Activated CD4-positive, CD25-positive, alpha-beta regulatory T cell treated with anti-CD3 and anti-CD28 coated beads, Interleukin-2, amount 50 U/mL, for 24 hours (primary cell): ENCODE measurements at regions not wholly inside any gene's neighbourhood (a gene's known extent, or its start where the extent isn't known, plus 50 kb on each side); places are given as distances from the start of the nearest gene placed in this dataset.
"Not testable (repeated sequence)": the region's sequence is repeated elsewhere in the genome, so short reads cannot be mapped to it uniquely, and the experiment has no call there.

Experiments
- ATAC-seq, 2 donors: fragments of 150-1000 bp; cut with Tn5 transposase; one replicate each; pipeline ENCODE4 v1.10.0; 2021; ENCODE audit warnings: mild to moderate bottlenecking in 1 of 2, moderate library complexity in 1 of 2

GRCh38 chr21:19540287-19540686, 1136.7 kb upstream of the TMPRSS15 start:
- no peak for ATAC-seq

- ATAC-seq = no peak
These were observed 1138.0 kb upstream of the TMPRSS15 start for GRCh38 chr21:19541602-19542001.

- ATAC-seq = not testable (repeated sequence)
These were observed 1140.9 kb upstream of the TMPRSS15 start for GRCh38 chr21:19544493-19544892.

- ATAC-seq = no peak
These were observed 1144.6 kb upstream of the TMPRSS15 start for GRCh38 chr21:19547951-19548840.

GRCh38 chr21:19553919-19554615, 1150.5 kb upstream of the TMPRSS15 start:
- ATAC-seq = no peak

GRCh38 chr21:19557046-19557445, 1153.5 kb upstream of the TMPRSS15 start:
- no peak for ATAC-seq

- no peak for ATAC-seq
These were observed 1153.9 kb upstream of the TMPRSS15 start for GRCh38 chr21:19557488-19557887.

GRCh38 chr21:19565587-19565986, 1162.0 kb upstream of the TMPRSS15 start:
- ATAC-seq = no peak

- ATAC-seq = no peak
These were observed 1163.4 kb upstream of the TMPRSS15 start for GRCh38 chr21:19566975-19567374.

GRCh38 chr21:19577381-19577780, 1173.8 kb upstream of the TMPRSS15 start:
- no peak for ATAC-seq

GRCh38 chr21:19590044-19590443, 1186.5 kb upstream of the TMPRSS15 start:
- no peak for ATAC-seq

- no peak for ATAC-seq
These were observed 1199.5 kb upstream of the TMPRSS15 start for GRCh38 chr21:19603011-19603593.

GRCh38 chr21:19608101-19608621, 1204.6 kb upstream of the TMPRSS15 start:
- ATAC-seq = no peak

GRCh38 chr21:19609611-19610010, 1206.0 kb upstream of the TMPRSS15 start:
- ATAC-seq = no peak

- no peak for ATAC-seq
These were observed 1218.4 kb upstream of the TMPRSS15 start for GRCh38 chr21:19621837-19622496.

- ATAC-seq = no peak
These were observed 1237.4 kb upstream of the TMPRSS15 start for GRCh38 chr21:19640964-19641363.

- ATAC-seq = no peak
These were observed 1244.8 kb upstream of the TMPRSS15 start for GRCh38 chr21:19648391-19648790.

- no peak for ATAC-seq
These were observed 1279.9 kb upstream of the TMPRSS15 start for GRCh38 chr21:19683492-19683891.

GRCh38 chr21:19684328-19684727, 1280.7 kb upstream of the TMPRSS15 start:
- ATAC-seq = no peak

- no peak for ATAC-seq
These were observed 1288.6 kb upstream of the TMPRSS15 start for GRCh38 chr21:19692231-19692630.

GRCh38 chr21:19695796-19696195, 1292.2 kb upstream of the TMPRSS15 start:
- no peak for ATAC-seq

- no peak for ATAC-seq
These were observed 1296.9 kb upstream of the TMPRSS15 start for GRCh38 chr21:19700476-19700875.

- no peak for ATAC-seq
These were observed 1295.5 kb upstream of the NCAM2 start for GRCh38 chr21:19702726-19703125.
